DMS153 (cell line): ENCODE measurements at regions not wholly inside any gene's neighbourhood (a gene's known extent, or its start where the extent isn't known, plus 50 kb on each side); places are given as distances from the start of the nearest gene placed in this dataset.

Source experiments
- DNase-seq: peaks from one replicate; lab custom pipeline; 2025; lab: John Stamatoyannopoulos, UW

DNA sequence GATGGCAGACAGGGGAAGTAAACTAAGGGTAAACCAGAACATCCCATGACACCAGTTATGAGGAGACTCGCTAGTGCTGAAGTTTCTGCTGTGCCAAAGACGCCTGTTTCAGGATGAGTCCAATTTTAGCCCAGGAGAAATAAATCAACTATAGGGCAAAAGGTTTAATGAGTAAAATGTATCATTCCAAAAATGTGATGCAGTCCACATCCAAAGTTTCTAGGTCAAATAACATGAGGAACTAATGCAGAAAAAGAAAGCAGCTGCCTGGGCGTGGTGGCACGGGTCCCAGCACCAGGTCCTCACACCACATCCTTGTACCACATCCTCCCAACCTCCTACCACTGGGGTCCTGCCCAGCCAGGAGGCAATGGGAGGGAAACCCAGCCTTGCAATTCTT lies 126.9 kb upstream of the CTAGE1 start:
- no peak for DNase-seq

- no peak for DNase-seq
Observed at GRCh38 chr18:22545066-22545760, 127.5 kb upstream of the CTAGE1 start.

GRCh38 chr18:22546905-22547570 lies 129.3 kb upstream of the CTAGE1 start:
- DNase-seq, result no peak

DNA sequence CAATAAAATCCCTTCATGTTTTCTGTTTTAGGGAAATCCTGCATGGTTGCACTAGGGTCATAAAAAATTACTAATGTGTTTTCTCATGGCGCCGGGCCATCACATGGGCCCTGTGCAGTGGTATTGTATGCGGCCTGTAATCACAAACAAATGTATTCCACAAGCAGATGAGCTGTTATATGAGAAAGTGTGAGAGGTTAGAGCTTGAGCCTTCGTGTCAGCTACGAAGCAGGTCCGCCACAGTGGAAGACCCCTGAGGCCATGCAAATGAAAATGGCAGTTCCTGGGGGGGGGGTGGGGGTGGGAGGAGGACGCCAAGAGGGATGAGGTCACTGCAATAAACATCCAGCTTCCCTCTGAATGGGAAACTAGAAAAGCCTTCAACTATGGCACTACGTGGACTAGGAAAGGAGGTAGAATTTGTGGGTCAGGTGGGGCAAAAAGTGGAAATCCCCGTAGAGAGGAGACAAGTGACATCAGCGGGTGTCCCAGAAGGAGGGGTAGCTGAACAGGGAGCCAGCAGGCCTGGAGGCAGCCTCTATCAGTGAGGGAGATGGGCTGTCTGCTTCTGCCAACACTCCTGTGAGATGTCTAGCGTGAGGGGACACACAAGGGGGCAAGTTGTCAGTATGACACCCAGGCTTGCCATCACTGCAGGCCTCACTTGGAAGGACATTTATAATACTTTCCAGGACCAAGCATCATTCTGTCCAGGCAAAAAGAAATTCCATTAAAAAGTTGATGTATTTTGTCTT lies 130.3 kb upstream of the CTAGE1 start:
- DNase-seq, result no peak

DNA sequence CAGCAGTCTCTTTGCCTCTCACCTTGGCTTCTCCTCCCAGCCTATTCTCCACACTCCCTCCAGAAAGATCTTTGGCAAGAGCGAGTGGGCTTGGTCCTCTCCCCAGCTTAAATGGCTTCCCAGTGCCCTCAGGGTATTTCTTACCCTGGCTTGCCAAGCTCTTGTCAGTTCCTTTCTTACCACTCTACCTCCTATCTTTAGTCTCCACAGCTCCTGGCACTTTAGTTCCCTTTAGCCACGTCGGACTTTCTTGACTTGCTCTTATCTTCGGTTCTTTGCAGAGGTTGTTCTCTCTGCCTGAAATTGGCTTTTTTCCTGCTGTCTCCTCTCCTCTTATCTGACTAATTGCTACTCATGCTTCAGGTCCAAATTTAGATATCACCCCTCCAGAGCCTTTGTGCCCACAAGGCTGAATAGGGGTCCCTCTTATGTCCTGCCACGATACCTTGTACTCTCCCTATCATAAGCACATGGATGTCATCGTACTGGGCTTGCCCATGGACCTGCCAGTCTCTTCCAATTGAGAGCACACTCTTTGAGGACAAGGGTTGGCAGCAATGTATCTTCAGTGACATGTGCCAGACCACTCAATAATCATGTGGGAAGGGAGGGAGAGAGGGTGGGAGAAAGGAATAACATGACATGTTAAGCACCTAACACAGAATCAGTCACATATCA lies 131.7 kb upstream of the CTAGE1 start:
- no peak for DNase-seq

GRCh38 chr18:22550366-22550765 lies 132.7 kb upstream of the CTAGE1 start:
- no peak for DNase-seq

GRCh38 chr18:22550861-22551260 lies 133.1 kb upstream of the CTAGE1 start:
- DNase-seq, result no peak

GRCh38 chr18:22551536-22552151 lies 133.9 kb upstream of the CTAGE1 start:
- no peak for DNase-seq

DNA sequence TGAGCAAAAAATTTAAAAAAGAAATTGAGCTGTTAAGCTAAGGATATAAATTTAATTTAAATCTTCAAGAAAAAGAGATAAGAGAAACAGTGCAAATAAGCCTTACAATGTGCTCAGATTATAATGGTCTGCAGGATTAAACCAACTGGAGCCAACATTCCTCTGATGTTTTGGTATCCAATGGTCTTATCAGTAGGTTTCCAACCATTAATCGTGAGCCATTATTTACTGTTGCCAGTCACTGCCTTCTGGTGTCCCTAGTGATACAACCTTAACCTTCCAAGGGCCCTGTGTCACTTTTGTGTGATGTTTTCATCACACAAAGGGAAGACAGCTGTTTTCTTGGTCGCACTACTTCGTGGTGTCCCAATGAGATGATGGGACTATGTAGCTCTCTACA lies 134.5 kb upstream of the CTAGE1 start:
- no peak for DNase-seq

DNA sequence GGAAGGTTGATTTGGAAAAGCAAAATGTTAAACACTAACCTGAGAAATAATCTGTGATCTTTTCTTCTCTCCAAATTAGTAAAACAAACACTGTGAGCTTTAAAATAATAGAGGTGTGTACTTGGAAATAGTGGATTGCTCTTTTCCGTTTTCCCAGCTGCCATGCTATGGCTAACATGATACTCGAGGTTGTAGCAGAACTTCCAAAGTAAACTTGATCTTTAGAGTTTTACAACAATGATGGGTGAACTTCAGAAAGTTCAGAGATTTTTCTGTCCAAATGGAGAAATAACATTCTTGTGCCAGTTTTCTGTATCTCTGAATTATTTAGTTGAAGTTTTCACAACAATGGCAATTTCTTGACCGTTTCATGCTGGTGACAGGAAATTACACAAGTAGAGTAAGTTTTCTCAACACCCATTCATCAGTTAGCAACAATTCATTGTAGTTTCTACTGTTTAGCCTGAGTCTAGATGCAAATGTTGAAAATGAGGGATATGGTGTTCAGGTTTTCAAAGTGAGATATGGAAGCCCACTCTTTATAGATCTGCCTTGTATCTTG lies 135.3 kb upstream of the CTAGE1 start:
- DNase-seq, result no peak

DNA sequence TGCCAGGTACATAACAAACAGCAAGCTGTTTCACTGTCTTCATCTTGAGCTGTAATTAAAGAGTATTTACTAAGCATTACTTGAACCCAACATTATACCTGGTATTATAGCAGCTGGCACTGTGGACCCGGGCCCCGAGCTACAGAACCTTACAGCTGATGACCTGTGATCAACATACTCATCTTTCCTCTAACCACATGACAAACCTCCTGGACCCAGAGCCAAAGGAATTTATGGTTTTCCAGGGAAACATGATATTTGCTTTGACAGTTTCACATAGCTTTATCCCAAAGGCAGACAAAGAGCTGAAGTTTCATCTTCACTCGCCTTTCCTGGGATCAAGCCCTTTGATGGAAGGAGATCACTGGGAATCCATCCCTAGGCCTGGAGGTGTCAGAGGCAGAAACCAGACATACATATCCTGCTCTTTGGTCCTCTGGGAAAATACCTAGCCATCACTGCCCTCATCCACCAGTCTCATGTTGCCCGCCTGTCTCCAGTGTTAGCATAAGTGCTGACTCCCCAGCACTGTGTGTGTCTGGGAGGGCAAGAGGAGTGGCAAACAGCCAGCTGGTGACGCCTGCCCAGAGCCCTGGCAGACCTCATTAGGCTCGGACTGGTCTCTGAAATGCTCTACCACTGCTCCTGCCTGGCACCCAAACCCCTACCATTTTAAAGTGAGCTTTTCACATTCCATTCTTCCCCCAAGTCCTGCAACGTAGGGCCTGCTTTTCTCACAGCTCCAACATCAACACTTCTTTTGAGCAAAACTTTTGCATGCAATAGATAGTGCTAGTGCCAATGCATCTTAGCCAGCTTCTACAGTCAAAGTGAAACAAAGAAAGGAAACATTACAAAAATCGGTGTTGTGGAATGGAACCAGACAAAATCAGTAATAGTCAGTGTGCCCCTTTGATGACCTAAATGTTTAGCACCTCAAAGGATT lies 138.8 kb upstream of the CTAGE1 start:
- no peak for DNase-seq

- DNase-seq, result no peak
Observed at GRCh38 chr18:22557168-22557941, 139.6 kb upstream of the CTAGE1 start.

DNA sequence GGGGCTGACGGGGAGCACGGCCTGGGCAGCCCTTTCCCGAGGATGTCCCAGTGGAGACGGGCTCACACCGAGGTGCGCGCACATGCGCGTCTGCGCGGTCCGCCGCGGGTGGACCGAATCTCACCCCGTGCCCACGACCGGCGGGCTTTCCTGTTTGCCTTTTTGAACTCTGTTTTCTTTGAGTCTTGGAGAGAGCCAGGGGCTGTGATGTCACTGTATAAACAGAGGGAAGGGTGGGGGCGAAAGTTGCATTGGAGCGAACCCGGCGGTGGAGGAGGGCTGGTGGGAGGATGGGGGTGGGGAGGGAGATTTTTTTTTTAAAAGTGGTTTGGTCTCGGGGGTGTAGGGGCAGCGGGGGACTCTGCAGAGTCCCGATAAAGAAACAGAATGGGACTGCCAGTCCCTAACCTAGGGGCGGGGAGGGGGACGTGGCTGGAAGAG lies 141.2 kb upstream of the CTAGE1 start:
- no peak for DNase-seq

GRCh38 chr18:22559414-22560274 lies 141.9 kb upstream of the CTAGE1 start:
- no peak for DNase-seq

DNA sequence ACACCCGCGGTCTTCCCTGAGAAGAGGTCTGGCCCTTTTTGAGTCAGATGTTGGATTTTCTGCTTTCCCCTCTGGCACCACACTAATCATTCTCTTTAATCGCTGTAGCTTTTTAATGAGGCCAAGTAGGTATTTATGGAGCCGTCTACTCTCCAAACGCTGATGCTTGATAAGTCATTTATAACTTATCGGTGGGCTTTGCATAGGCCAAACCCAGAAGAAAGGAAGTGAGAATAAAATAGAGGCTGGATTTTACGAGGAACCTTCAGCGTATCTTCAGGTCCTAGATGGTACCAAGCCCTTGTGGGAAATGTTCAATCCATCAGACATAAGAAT lies 142.5 kb upstream of the CTAGE1 start:
- DNase-seq, result no peak

DNA sequence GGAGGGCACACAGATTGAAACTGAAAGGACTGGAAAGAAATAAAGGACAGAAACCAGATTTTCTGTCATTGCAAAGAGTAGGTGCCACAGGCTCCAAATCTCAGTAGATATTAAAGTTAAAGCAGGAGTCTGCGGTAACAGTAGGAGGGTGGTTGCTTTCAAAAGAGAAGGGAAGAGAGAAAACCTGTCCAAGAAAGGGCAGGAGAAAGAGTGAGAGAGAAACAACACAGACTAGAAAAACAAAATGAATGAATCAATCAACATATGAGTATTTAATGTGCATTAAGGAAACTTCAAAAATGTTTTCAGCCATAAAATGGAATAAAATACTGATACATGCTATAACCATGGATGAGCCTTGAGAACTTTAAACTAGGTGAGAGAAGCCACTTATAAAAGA lies 143.1 kb upstream of the CTAGE1 start:
- DNase-seq, result no peak

- DNase-seq, result peak; percentile 47
Observed at GRCh38 chr18:22563164-22563583, 145.5 kb upstream of the CTAGE1 start.

- DNase-seq, result no peak
Observed at GRCh38 chr18:22564036-22564435, 146.3 kb upstream of the CTAGE1 start.
